ENCODE measurements at regions not wholly inside any gene's neighbourhood (a gene's known extent, or its start where the extent isn't known, plus 50 kb on each side); places are given as distances from the start of the nearest gene placed in this dataset.

- DNase-seq (ENCODE audit: low spot score) = no peak
- TF ChIP-seq CTCF (IDR thresholded peaks at IDR 0.05; ENCODE audit: extremely low read depth, missing control alignments) = no peak
Observed at GRCh38 chr7:46407125-46407524, 486.1 kb upstream of the IGFBP3 start.

DNA sequence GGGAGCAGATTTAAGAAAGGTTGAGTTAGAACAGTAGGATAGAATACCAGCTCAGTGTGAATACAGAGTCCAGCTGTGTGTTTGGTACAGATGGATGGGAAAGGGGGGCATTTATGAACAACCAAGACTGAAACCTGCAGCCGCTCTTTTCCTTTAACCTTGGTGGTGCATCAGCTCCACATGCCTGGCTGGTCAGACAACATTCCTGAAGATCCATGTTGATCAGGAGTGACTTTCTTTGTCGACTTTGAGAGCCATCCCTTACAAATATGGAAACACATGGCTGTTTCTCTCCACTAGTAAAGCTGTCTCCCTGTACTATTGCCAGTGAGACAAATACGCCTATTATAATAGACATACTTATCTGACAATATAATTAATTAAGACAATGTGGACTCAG is 476.5 kb upstream of the IGFBP3 start:
- no peak for DNase-seq (ENCODE audit: low spot score)
- no peak for TF ChIP-seq CTCF (IDR thresholded peaks at IDR 0.05; ENCODE audit: extremely low read depth, missing control alignments)

DNA sequence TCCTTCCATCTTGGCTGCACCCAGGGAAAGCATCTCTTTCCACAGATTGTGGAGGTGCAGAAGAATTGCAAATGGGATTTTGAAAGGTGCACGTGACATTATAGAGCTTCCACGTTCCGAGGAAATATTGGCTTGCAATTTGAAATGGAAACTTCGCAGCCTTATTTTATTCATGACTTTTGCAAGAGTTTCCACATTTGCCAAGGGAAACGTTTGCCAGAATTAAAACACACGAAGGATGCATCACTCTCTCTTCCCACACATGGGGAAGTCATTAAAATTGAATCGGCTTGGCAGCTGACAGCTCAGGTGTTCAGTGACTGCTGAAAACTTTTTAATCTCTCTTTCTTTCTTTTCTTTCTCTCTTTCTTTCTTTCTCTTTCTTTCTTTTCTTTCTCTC is 475.4 kb upstream of the IGFBP3 start:
- no peak for DNase-seq (ENCODE audit: low spot score)
- no peak for TF ChIP-seq CTCF (IDR thresholded peaks at IDR 0.05; ENCODE audit: extremely low read depth, missing control alignments)

DNA sequence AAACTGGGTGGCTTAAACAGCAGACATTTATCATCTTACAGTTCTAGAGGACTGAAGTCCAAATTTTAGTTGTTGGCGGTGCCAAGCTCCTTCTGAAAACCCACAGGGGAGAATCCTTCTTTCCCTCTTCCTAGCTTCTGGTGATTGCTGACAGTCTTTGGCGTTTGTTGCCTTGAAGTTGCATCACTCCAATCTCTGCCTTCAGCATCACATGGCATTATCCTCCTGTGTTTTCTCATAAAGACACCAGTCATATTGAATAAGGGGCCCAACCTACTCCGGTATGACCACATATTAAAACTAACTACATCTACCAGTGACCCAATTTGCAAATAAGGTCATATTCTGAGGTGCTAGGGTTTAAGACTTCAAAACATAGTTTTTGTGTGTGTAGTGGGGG is 472.1 kb upstream of the IGFBP3 start:
- no peak for TF ChIP-seq CTCF (IDR thresholded peaks at IDR 0.05; ENCODE audit: extremely low read depth, missing control alignments)
- DNase-seq (ENCODE audit: low spot score) = no peak

DNA sequence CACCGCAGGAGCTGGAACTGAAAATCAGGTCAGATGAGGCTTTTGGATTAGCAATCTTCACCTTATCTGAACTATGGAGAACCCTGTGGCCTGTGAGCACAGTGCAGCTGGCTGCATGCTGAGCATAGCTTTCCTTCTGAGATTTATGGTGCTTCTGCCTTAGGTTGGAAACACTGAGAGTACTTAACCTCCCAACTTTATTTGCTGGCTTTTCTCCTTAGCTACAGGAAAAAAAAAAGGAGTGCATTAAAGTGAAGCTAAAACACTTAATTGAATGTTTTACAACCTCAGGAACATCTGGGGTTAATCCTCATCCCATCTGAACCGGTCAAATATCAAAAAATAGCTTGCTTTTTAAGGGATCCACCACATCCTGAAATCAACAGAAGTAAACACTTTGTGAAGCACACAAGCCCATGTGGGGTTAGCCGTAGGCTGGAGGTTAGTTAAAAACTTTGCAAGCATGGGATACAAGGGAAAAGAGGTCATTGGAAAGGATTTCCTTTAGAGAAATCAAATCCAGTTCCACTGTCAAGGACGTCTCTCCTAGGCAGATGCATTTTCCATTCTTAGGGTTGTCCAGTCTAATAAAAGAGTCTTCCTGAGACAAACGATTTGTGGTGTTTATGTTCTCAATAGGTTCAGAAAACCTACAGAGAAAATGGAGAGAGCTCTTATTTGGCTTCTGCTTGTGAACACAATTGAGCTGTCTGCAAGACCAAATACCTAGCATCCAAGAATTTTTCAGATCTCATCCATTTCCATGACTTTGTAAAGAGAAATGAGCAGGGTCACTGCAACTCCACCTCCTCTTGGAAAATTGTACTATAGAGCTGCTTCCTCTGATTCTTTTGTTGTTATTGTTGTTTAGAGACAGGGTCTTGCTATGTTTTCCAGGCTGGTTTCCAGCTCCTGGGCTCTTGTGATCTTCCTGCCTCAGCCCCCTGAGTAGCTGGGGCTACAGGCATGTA is 470.4 kb upstream of the IGFBP3 start:
- DNase-seq (ENCODE audit: low spot score) = no peak
- no peak for TF ChIP-seq CTCF (IDR thresholded peaks at IDR 0.05; ENCODE audit: extremely low read depth, missing control alignments)

GRCh38 chr7:46390042-46390441 is 469.0 kb upstream of the IGFBP3 start:
- no peak for DNase-seq (ENCODE audit: low spot score)
- TF ChIP-seq CTCF (IDR thresholded peaks at IDR 0.05; ENCODE audit: extremely low read depth, missing control alignments) = no peak

GRCh38 chr7:46389146-46389545 is 468.1 kb upstream of the IGFBP3 start:
- no peak for TF ChIP-seq CTCF (IDR thresholded peaks at IDR 0.05; ENCODE audit: extremely low read depth, missing control alignments)
- no peak for DNase-seq (ENCODE audit: low spot score)
